Kidney (tissue), 13 donors: ENCODE measurements at regions not wholly inside any gene's neighbourhood (a gene's known extent, or its start where the extent isn't known, plus 50 kb on each side); places are given as distances from the start of the nearest gene placed in this dataset.
A peak's percentile ranks its signal among the peaks of the same experiment; 100 is the strongest.

Experiments
- DNase-seq, 5 donors: peaks; one replicate each; pipeline ENCODE4 v3.0.0-alpha.2; 2013 to 2020
- FAIRE-seq: peaks from 2 replicates; lab custom pipeline; 2012; peaks lifted over from hg19 to GRCh38; lab: Jason Lieb, UNC
- H3K27ac ChIP-seq, 2 donors: one replicate each; pipeline ENCODE4 v1.7.0; 2013; ENCODE audit warnings: low read depth in 2 of 2, low read length in 2 of 2, inconsistent platforms in 1 of 2
- H3K27me3 ChIP-seq: one replicate; pipeline ENCODE4 v1.7.1; 2013; ENCODE audit warnings: low read length, inconsistent platforms; ENCODE audit not compliant: control insufficient read depth, insufficient read depth
- H3K36me3 ChIP-seq, 3 donors: one replicate each; pipeline versions ENCODE4 v1.7.0 to v1.7.1; 2013; ENCODE audit warnings: low read length in 3 of 3, control low read depth in 1 of 3, inconsistent platforms in 1 of 3; ENCODE audit not compliant: insufficient read depth in 3 of 3, control insufficient read depth in 2 of 3
- H3K4me1 ChIP-seq, 3 donors: one replicate each; pipeline versions ENCODE4 v1.7.0 to v1.7.1; 2013; ENCODE audit warnings: low read length in 3 of 3, inconsistent platforms in 1 of 3, low read depth in 1 of 3; ENCODE audit not compliant: control insufficient read depth in 2 of 3, insufficient read depth in 2 of 3
- H3K4me3 ChIP-seq, 3 donors: one replicate each; pipeline versions ENCODE4 v1.7.0 to v1.8.1; 2013; ENCODE audit warnings: low read length in 3 of 3, control low read depth in 1 of 3, inconsistent platforms in 1 of 3
- H3K9ac ChIP-seq, 3 donors: one replicate each; pipeline versions ENCODE4 v1.7.0 to v1.7.1; 2013; ENCODE audit warnings: low read length in 3 of 3, control low read depth in 1 of 3, inconsistent platforms in 1 of 3
- H3K9me3 ChIP-seq, 3 donors: one replicate each; pipeline versions ENCODE4 v1.7.0 to v1.7.1; 2013; ENCODE audit warnings: low read length in 3 of 3, control low read depth in 1 of 3, inconsistent platforms in 1 of 3; ENCODE audit not compliant: control insufficient read depth in 2 of 3, insufficient read depth in 1 of 3
- CTCF ChIP-seq: IDR thresholded peaks from 3 replicates; pipeline ENCODE4 v1.5.1; 2012; ENCODE audit warnings: mild to moderate bottlenecking, moderate library complexity, borderline replicate concordance; ENCODE audit not compliant: insufficient read depth; ENCODE audit errors: extremely low read depth
- intact Hi-C: fragments of 100-400 bp; cut with DNase I; formaldehyde crosslinking; loops from one replicate; pipeline ENCODE4 v1.11.1; 2022
- donor health status: control.
- donor health status: control.
- donor health status: control.
- donor health status: control.
- donor health status: control.
- donor health status: DM: yes; HTN: yes; CAD: no.
- donor health status: Normal renal cell carcinoma (clear cell type).

GRCh38 chr11:42054351-42054900 lies 595.0 kb upstream of the LRRC4C start:
- FAIRE-seq (no peak), DNase-seq (no peak)
- Histone ChIP-seq H3K4me1 (no peaks in the 10 kb centered on the region), H3K9ac (no peak overlapping the region), H3K9me3 (no peaks in the 10 kb centered on the region), H3K36me3 (no peaks in the 10 kb centered on the region), H3K27me3 (no peaks in the 10 kb centered on the region), H3K4me3 (no peak overlapping the region), H3K27ac (no peak overlapping the region)
- intact Hi-C loops: no loop called here
- no peak for TF ChIP-seq CTCF

- Histone ChIP-seq H3K27ac (no peak overlapping the region), H3K9me3 (no peaks in the 10 kb centered on the region), H3K9ac (no peak overlapping the region), H3K4me1 (no peaks in the 10 kb centered on the region), H3K27me3 (no peaks in the 10 kb centered on the region), H3K4me3 (no peak overlapping the region), H3K36me3 (no peaks in the 10 kb centered on the region)
- TF ChIP-seq CTCF: no peak
- no peak for FAIRE-seq
- DNase-seq: no peak
- intact Hi-C loops: no loop called here
These were observed 596.2 kb upstream of the LRRC4C start for GRCh38 chr11:42055606-42056005.

- Histone ChIP-seq H3K4me3 (no peak overlapping the region), H3K9ac (no peak overlapping the region), H3K27me3 (no peaks in the 10 kb centered on the region), H3K27ac (no peak overlapping the region), H3K4me1 (no peaks in the 10 kb centered on the region), H3K9me3 (no peaks in the 10 kb centered on the region), H3K36me3 (no peaks in the 10 kb centered on the region)
- FAIRE-seq (no peak), DNase-seq (no peak)
- TF ChIP-seq CTCF: no peak
- intact Hi-C loops: no loop called here
These were observed 599.3 kb upstream of the LRRC4C start for GRCh38 chr11:42058794-42059193.

GRCh38 chr11:42065199-42065598 lies 605.7 kb upstream of the LRRC4C start:
- Histone ChIP-seq H3K27ac (no peak overlapping the region), H3K4me1 (no peaks in the 10 kb centered on the region), H3K27me3 (no peaks in the 10 kb centered on the region), H3K36me3 (no peaks in the 10 kb centered on the region), H3K9me3 (no peaks in the 10 kb centered on the region), H3K4me3 (no peak overlapping the region), H3K9ac (no peak overlapping the region)
- DNase-seq: no peak
- intact Hi-C loops: no loop called here
- peak; percentile 59 for FAIRE-seq
- TF ChIP-seq CTCF: no peak
